H1 (cell line): ENCODE measurements at regions not wholly inside any gene's neighbourhood (a gene's known extent, or its start where the extent isn't known, plus 50 kb on each side); places are given as distances from the start of the nearest gene placed in this dataset.
A peak's percentile ranks its signal among the peaks of the same experiment; 100 is the strongest.

Experiments
- CTCF ChIA-PET: fragments of 300-600 bp; sonication (Branson Sonifier 250); formaldehyde crosslinking; loops from one replicate; lab custom pipeline; 2021; ENCODE audit not compliant: partially characterized antibody; lab: Charles Lee
- POLR2A ChIA-PET: fragments of 300-600 bp; sonication (Branson Sonifier 250); formaldehyde crosslinking; loops from one replicate; lab custom pipeline; 2021; ENCODE audit warnings: inconsistent platforms; ENCODE audit not compliant: partially characterized antibody; lab: Charles Lee
- DNase-seq, 2 experiments: peaks; one replicate each; pipeline versions ENCODE4 v3.0.0 to v3.0.0-alpha.2; 2010 to 2022; ENCODE audit warnings: low spot score in 2 of 2, low read depth in 1 of 2, mixed read lengths in 1 of 2
- FAIRE-seq: peaks from 2 replicates; lab custom pipeline; 2011; peaks lifted over from hg19 to GRCh38; lab: Jason Lieb, UNC
- H2AFZ ChIP-seq: 2 replicates; pipeline ENCODE4 v1.8.1; 2012; ENCODE audit warnings: low read length, inconsistent platforms
- H2AK5ac ChIP-seq: 2 replicates; pipeline ENCODE4 v1.6.1; 2013; ENCODE audit warnings: low read depth, low read length
- H2BK120ac ChIP-seq: replicated peaks from 2 replicates; pipeline ENCODE3; 2013; ENCODE audit warnings: low read depth, low read length, inconsistent platforms
- H2BK12ac ChIP-seq: 2 replicates; pipeline ENCODE4 v1.6.1; 2013; ENCODE audit warnings: low read depth, low read length
- H2BK15ac ChIP-seq: 2 replicates; pipeline ENCODE4 v1.6.1; 2013; ENCODE audit warnings: low read length
- H2BK20ac ChIP-seq: 2 replicates; pipeline ENCODE4 v1.6.1; 2013; ENCODE audit warnings: low read length
- H2BK5ac ChIP-seq: 2 replicates; pipeline ENCODE4 v1.6.1; 2013; ENCODE audit warnings: low read depth, low read length
- H3K14ac ChIP-seq: 2 replicates; pipeline ENCODE4 v1.6.1; 2013; ENCODE audit warnings: inconsistent platforms; ENCODE audit not compliant: insufficient read length
- H3K18ac ChIP-seq: 2 replicates; pipeline ENCODE4 v1.6.1; 2013; ENCODE audit warnings: low read length; ENCODE audit errors: extremely low read depth
- H3K23ac ChIP-seq: 2 replicates; pipeline ENCODE4 v1.6.1; 2013; ENCODE audit warnings: inconsistent platforms; ENCODE audit not compliant: insufficient read length
- H3K23me2 ChIP-seq: 2 replicates; pipeline ENCODE4 v1.6.1; 2013; ENCODE audit warnings: low read depth, low read length
- H3K27ac ChIP-seq: 2 replicates; pipeline ENCODE4 v1.6.1; 2011; ENCODE audit warnings: low read depth, low read length, inconsistent platforms
- H3K27me3 ChIP-seq, 4 experiments: replicated peaks in 1 of 4; 1 replicate in 1 of 4; 2 replicates in 3 of 4; pipeline versions ENCODE4 v1.6.1 to v1.8.1; 2011 to 2013; ENCODE audit warnings: low read length in 3 of 4, mild to moderate bottlenecking in 3 of 4, inconsistent platforms in 2 of 4, mixed read lengths in 2 of 4, moderate library complexity in 1 of 4; ENCODE audit not compliant: control insufficient read depth in 3 of 4, insufficient read depth in 3 of 4; ENCODE audit errors: extremely low read depth in 1 of 4
- H3K36me3 ChIP-seq, 4 experiments: 2 replicates each; pipeline versions ENCODE4 v1.6.1 to v1.8.1; 2011 to 2013; ENCODE audit warnings: mild to moderate bottlenecking in 4 of 4, low read length in 3 of 4, moderate library complexity in 2 of 4, control low read depth in 1 of 4, inconsistent platforms in 1 of 4; ENCODE audit not compliant: insufficient read depth in 4 of 4, control insufficient read depth in 2 of 4
- H3K4ac ChIP-seq: replicated peaks from 2 replicates; pipeline ENCODE3; 2013; ENCODE audit warnings: low read length, low read depth, mixed read lengths, inconsistent platforms; ENCODE audit not compliant: insufficient read length
- H3K4me1 ChIP-seq, 4 experiments: replicated peaks in 1 of 4; 1 replicate in 1 of 4; 2 replicates in 3 of 4; pipeline versions ENCODE4 v1.6.1 to v1.8.1; 2011 to 2013; ENCODE audit warnings: low read length in 3 of 4, inconsistent platforms in 2 of 4, mixed read lengths in 1 of 4; ENCODE audit not compliant: insufficient read depth in 4 of 4, control insufficient read depth in 3 of 4
- H3K4me2 ChIP-seq, 2 experiments: 2 replicates each; pipeline versions ENCODE4 v1.6.1 to v1.8.1; 2011 to 2013; ENCODE audit warnings: low read depth in 2 of 2, low read length in 2 of 2, control low read depth in 1 of 2, inconsistent platforms in 1 of 2, mild to moderate bottlenecking in 1 of 2; ENCODE audit not compliant: insufficient read depth in 1 of 2
- H3K4me3 ChIP-seq, 4 experiments: fragments of 200-600, 300-600 bp in 1 of 4; sonication (generic), shearing (Covaris generic), sonication (Bioruptor Twin) in 1 of 4; 2 replicates each; pipeline versions ENCODE4 v1.5.1 to v1.8.1; 2011 to 2016; ENCODE audit warnings: low read length in 4 of 4, low read depth in 3 of 4, control low read depth in 2 of 4, inconsistent platforms in 2 of 4, mild to moderate bottlenecking in 2 of 4, mixed read lengths in 1 of 4, moderate library complexity in 1 of 4; ENCODE audit not compliant: insufficient read depth in 2 of 4; ENCODE audit errors: extremely low read depth in 1 of 4
- H3K56ac ChIP-seq: replicated peaks from 2 replicates; pipeline ENCODE3; 2013; ENCODE audit warnings: low read depth, mild to moderate bottlenecking, mixed read lengths, low read length, inconsistent platforms; ENCODE audit not compliant: insufficient read length
- H3K79me1 ChIP-seq: 2 replicates; pipeline ENCODE4 v1.6.1; 2013; ENCODE audit warnings: low read depth, low read length, control low read depth
- H3K79me2 ChIP-seq, 2 experiments: 2 replicates each; pipeline versions ENCODE4 v1.6.1 to v1.8.1; 2012 to 2013; ENCODE audit warnings: low read length in 2 of 2, mild to moderate bottlenecking in 2 of 2, inconsistent platforms in 1 of 2; ENCODE audit not compliant: insufficient read depth in 2 of 2, control insufficient read depth in 1 of 2
- H3K9ac ChIP-seq, 4 experiments: replicated peaks in 1 of 4; 1 replicate in 1 of 4; 2 replicates in 3 of 4; pipeline versions ENCODE4 v1.6.1 to v1.8.1; 2011 to 2013; ENCODE audit warnings: low read depth in 3 of 4, low read length in 3 of 4, control low read depth in 2 of 4, mild to moderate bottlenecking in 2 of 4, moderate library complexity in 2 of 4, inconsistent platforms in 1 of 4; ENCODE audit errors: extremely low read depth in 1 of 4
- H3K9me3 ChIP-seq, 2 experiments: 2 replicates each; pipeline versions ENCODE4 v1.6.1 to v1.8.1; 2012 to 2013; ENCODE audit warnings: mild to moderate bottlenecking in 2 of 2, moderate library complexity in 2 of 2, control low read depth in 1 of 2, inconsistent platforms in 1 of 2, low read depth in 1 of 2, low read length in 1 of 2, mixed read lengths in 1 of 2; ENCODE audit not compliant: insufficient read depth in 2 of 2
- H4K20me1 ChIP-seq, 2 experiments: replicated peaks in 1 of 2; 2 replicates each; pipeline versions ENCODE3 to v1.8.1; 2011 to 2013; ENCODE audit warnings: inconsistent platforms in 2 of 2, low read length in 2 of 2, mild to moderate bottlenecking in 1 of 2; ENCODE audit not compliant: insufficient read depth in 2 of 2, control insufficient read depth in 1 of 2
- H4K5ac ChIP-seq: 2 replicates; pipeline ENCODE4 v1.6.1; 2013; ENCODE audit warnings: low read length, low read depth, mixed read lengths, inconsistent platforms; ENCODE audit not compliant: insufficient read length
- H4K8ac ChIP-seq: 2 replicates; pipeline ENCODE4 v1.8.0; 2013; ENCODE audit warnings: mild to moderate bottlenecking, moderate library complexity, low read length, inconsistent platforms; ENCODE audit not compliant: insufficient read depth; ENCODE audit errors: extremely low read depth
- H4K91ac ChIP-seq: replicated peaks from 2 replicates; pipeline ENCODE3; 2013; ENCODE audit warnings: low read length, mixed read lengths, inconsistent platforms; ENCODE audit not compliant: insufficient read length
- GTF2F1 ChIP-seq: IDR thresholded peaks from 2 replicates; pipeline ENCODE4 v1.6.1; 2012; ENCODE audit warnings: low read depth, low read length, improper control_type of control experiment, borderline replicate concordance
- HDAC6 ChIP-seq: IDR thresholded peaks from one replicate; pipeline ENCODE4 v1.7.1; 2012; ENCODE audit warnings: low read depth, mild to moderate bottlenecking, inconsistent platforms, low read length, moderate library complexity
- JUN ChIP-seq: IDR thresholded peaks from 2 replicates; pipeline ENCODE4 v1.6.1; 2011; ENCODE audit warnings: low read depth, mild to moderate bottlenecking, improper control_type of control experiment, low read length
- KDM5A ChIP-seq: fragments of 200-600 bp; IDR thresholded peaks from 2 replicates; pipeline ENCODE4 v1.7.1; 2012; ENCODE audit warnings: mild to moderate bottlenecking, low read length, inconsistent platforms, mixed read lengths
- MAX ChIP-seq: IDR thresholded peaks from 2 replicates; pipeline ENCODE4 v1.6.1; 2012; ENCODE audit warnings: inconsistent platforms
- NANOG ChIP-seq: IDR thresholded peaks from 2 replicates; pipeline ENCODE4 v1.6.1; 2011; ENCODE audit warnings: low read length, low read depth, mild to moderate bottlenecking, inconsistent platforms; ENCODE audit not compliant: insufficient read depth, poor library complexity, severe bottlenecking
- POU5F1 ChIP-seq: IDR thresholded peaks from 2 replicates; pipeline ENCODE4 v1.6.1; 2011; ENCODE audit warnings: low read depth, mild to moderate bottlenecking, low read length, moderate library complexity
- SUZ12 ChIP-seq: fragments of 200-600 bp; sonication (generic); IDR thresholded peaks from 2 replicates; pipeline ENCODE4 v1.6.1; 2012; ENCODE audit warnings: mild to moderate bottlenecking, inconsistent platforms, low read length, moderate library complexity, mixed read lengths
- USF2 ChIP-seq: IDR thresholded peaks from 2 replicates; pipeline ENCODE4 v1.6.1; 2011; ENCODE audit warnings: low read length, improper control_type of control experiment
- ZNF274 ChIP-seq: IDR thresholded peaks from 2 replicates; pipeline ENCODE4 v1.7.0; 2012; ENCODE audit warnings: low read length, borderline replicate concordance; ENCODE audit errors: extremely low read depth
- WGBS, 2 experiments: shearing (Covaris generic) in 1 of 2; methylation state at CpG; one replicate each; pipeline versions ENCODE4 v1.1.6 to v1.1.7; 2013 to 2015; ENCODE audit warnings: low lambda C conversion rate in 2 of 2, mixed read lengths in 2 of 2, inconsistent platforms in 1 of 2, low coverage in 1 of 2, missing lambda C conversion rate in 1 of 2; ENCODE audit not compliant: insufficient replicate concordance in 2 of 2, insufficient coverage in 1 of 2, insufficient read length in 1 of 2; ENCODE audit errors: extremely low coverage in 1 of 2, missing lambda C conversion rate in 1 of 2; 5-methylcytosine and 5-hydroxymethylcytosine counted together

- Histone ChIP-seq H3K23ac (no peak overlapping the region), H3K4me3 (no peak overlapping the region), H4K5ac (no peak overlapping the region), H3K18ac (0 out of 2 replicates have a peak overlapping the region, but pooled peaks have one; percentile 51), H2AFZ (0 out of 2 replicates have a peak overlapping the region, but pooled peaks have one; percentile 84), H3K27ac (no peak overlapping the region), H3K23me2 (peaks cover 6% of the 10 kb centered on the region; the same call in 1 of the 2 replicates), H3K4ac (no peak overlapping the region), H2BK20ac (no peak overlapping the region), H2BK5ac (no peak overlapping the region), H4K91ac (no peak overlapping the region), H2BK15ac (peak overlapping the region; percentile 10; the same call in 1 of the 2 replicates), H3K14ac (no peak overlapping the region), H2AK5ac (no peak overlapping the region), H4K20me1 (peaks cover 0 to 3% of the 10 kb centered on the region in 2 experiments), H3K4me1 (peaks cover 0 to 13% (median 9%) of the 10 kb centered on the region in 4 experiments; a peak in 6 of 7 replicates), H4K8ac (no peak overlapping the region), H2BK120ac (no peak overlapping the region), H3K79me2 (no peaks in the 10 kb centered on the region), H3K56ac (no peak overlapping the region), H2BK12ac (no peak overlapping the region), H3K79me1 (no peaks in the 10 kb centered on the region), H3K36me3 (no peaks in the 10 kb centered on the region), H3K4me2 (no peak overlapping the region; a peak in 1 of 4 replicates), H3K9ac (no peak overlapping the region; a peak in 1 of 7 replicates), H3K27me3 (no peaks in the 10 kb centered on the region; a peak in 1 of 7 replicates), H3K9me3 (no peaks in the 10 kb centered on the region)
- WGBS, 2 experiments = 81% methylated on average over 13 of the region's 14 CpGs; no CpG with 5 or more reads in 1 of the 2 experiments
- DNase-seq (peak in 1 of 2 experiments; percentile 48), FAIRE-seq (no peak)
- ChIA-PET POLR2A (interaction anchor here (0.6 to 0.7 kb wide), 2 partner anchors 22 to 128 kb away, joined by 3 read pairs; no protein-coding TSS in a partner anchor), CTCF (interaction anchor here (0.8 to 4.0 kb wide), 9 partner anchors 20 to 251 kb away, joined by 3 to 17 read pairs (median 3); no protein-coding TSS in a partner anchor)
- no peak for TF ChIP-seq GTF2F1
- no peak for TF ChIP-seq KDM5A
- TF ChIP-seq POU5F1 = no peak
- TF ChIP-seq HDAC6 = no peak
- no peak for TF ChIP-seq ZNF274
- no peak for TF ChIP-seq JUN
- TF ChIP-seq SUZ12 = no peak
- TF ChIP-seq MAX = no peak
- no peak for TF ChIP-seq USF2
- TF ChIP-seq NANOG = no peak
Measured at GRCh38 chr14:104442631-104443390, 136.8 kb upstream of the C14orf180 start.
